ENCODE measurements at regions not wholly inside any gene's neighbourhood (a gene's known extent, or its start where the extent isn't known, plus 50 kb on each side); places are given as distances from the start of the nearest gene placed in this dataset.

DNA sequence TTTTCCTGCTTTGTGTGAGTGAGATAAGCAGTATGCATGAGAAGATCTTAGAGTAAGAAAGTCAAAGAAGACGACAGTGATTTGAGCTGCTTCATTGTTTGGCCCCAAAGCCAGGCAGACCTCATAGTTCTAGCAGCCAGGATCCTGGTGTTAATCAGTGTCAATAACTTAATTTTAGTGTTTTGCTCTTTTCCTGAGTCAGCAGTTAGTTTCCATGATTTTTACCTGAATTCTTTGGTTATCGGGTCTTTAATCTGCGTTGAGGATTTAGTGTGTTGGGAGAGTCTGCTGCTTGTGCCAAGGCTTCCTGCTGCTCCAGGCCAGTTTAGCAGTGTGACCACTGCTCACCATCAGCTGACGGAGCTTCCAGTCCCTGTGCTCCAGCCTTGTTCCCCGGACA is 241.6 kb upstream of the SOX5 start:
- TF ChIP-seq, protein P1, sequence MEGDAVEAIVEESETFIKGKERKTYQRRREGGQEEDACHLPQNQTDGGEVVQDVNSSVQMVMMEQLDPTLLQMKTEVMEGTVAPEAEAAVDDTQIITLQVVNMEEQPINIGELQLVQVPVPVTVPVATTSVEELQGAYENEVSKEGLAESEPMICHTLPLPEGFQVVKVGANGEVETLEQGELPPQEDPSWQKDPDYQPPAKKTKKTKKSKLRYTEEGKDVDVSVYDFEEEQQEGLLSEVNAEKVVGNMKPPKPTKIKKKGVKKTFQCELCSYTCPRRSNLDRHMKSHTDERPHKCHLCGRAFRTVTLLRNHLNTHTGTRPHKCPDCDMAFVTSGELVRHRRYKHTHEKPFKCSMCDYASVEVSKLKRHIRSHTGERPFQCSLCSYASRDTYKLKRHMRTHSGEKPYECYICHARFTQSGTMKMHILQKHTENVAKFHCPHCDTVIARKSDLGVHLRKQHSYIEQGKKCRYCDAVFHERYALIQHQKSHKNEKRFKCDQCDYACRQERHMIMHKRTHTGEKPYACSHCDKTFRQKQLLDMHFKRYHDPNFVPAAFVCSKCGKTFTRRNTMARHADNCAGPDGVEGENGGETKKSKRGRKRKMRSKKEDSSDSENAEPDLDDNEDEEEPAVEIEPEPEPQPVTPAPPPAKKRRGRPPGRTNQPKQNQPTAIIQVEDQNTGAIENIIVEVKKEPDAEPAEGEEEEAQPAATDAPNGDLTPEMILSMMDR (IDR thresholded peaks at IDR 0.05; ENCODE audit: insufficient read depth, low read length, poor library complexity, severe bottlenecking) = no peak
- TF ChIP-seq EZH2phosphoT487 (conservative IDR thresholded peaks at IDR 0.05; ENCODE audit: low read length) = no peak
